RWPE2 (cell line): ENCODE measurements at regions not wholly inside any gene's neighbourhood (a gene's known extent, or its start where the extent isn't known, plus 50 kb on each side); places are given as distances from the start of the nearest gene placed in this dataset.

Experiments used
- ATAC-seq: fragments of 200-7000 bp; cut with Tn5 transposase; 3 replicates; pipeline ENCODE4 v1.9.1; 2021; ENCODE audit warnings: low read depth
- DNase-seq: peaks from one replicate; pipeline ENCODE4 v3.0.0-alpha.2; 2020; ENCODE audit warnings: low spot score
- H3K27ac ChIP-seq: fragments of 450-650 bp; 2 replicates; pipeline ENCODE4 v1.5.1; 2017; ENCODE audit warnings: mild to moderate bottlenecking; ENCODE audit not compliant: poor library complexity, severe bottlenecking
- H3K27me3 ChIP-seq: fragments of 250-450 bp; sonication (Bioruptor Pico); 2 replicates; pipeline ENCODE4 v1.5.1; 2021; ENCODE audit warnings: mild to moderate bottlenecking, moderate library complexity; ENCODE audit not compliant: insufficient read depth, poor library complexity, severe bottlenecking
- H3K36me3 ChIP-seq: fragments of 250-450 bp; sonication (Bioruptor Pico); 2 replicates; pipeline ENCODE4 v1.5.1; 2020; ENCODE audit warnings: low read depth, mild to moderate bottlenecking, moderate library complexity
- H3K4me1 ChIP-seq: fragments of 250-450 bp; sonication (Bioruptor Pico); 2 replicates; pipeline ENCODE4 v1.5.1; 2021; ENCODE audit warnings: mild to moderate bottlenecking, moderate library complexity; ENCODE audit not compliant: insufficient read depth, poor library complexity, severe bottlenecking
- H3K4me3 ChIP-seq: fragments of 250-450 bp; sonication (Bioruptor Pico); 2 replicates; pipeline ENCODE4 v1.5.1; 2021; ENCODE audit warnings: mild to moderate bottlenecking, moderate library complexity; ENCODE audit not compliant: severe bottlenecking
- H3K9me3 ChIP-seq: fragments of 250-450 bp; sonication (Bioruptor Pico); 2 replicates; pipeline ENCODE4 v1.5.1; 2021; ENCODE audit warnings: mild to moderate bottlenecking, moderate library complexity; ENCODE audit not compliant: severe bottlenecking
- TF ChIP-seq, protein P1 (sequence below): fragments of 450-650 bp; IDR thresholded peaks from one replicate; pipeline ENCODE4 v1.5.1; 2017; ENCODE audit warnings: mild to moderate bottlenecking, moderate library complexity; ENCODE audit not compliant: poor library complexity, severe bottlenecking

DNA sequence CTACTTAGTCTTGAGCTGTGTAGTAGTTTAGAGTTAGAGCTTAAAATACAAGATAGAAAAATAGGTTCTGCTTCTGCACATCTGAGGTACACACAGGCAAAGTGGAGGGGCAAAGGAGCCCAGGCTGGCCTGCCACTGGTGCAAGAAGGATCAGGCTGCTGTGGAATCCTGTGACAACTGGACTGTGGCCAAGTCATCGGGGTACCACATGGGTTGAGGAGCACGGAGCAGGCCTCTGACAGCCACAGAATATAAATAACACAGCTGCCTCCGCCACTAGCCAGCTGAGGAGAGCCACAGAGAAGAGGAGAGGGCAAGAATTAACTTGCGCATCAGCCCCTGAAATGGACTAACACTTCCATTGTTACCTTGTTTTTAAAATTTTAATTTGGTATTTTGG, 206.0 kb upstream of the MARCKS start:
- no peak for DNase-seq
- peaks cover 41% of the 10 kb centered on the region for H3K4me1 ChIP-seq
- TF ChIP-seq, protein P1, sequence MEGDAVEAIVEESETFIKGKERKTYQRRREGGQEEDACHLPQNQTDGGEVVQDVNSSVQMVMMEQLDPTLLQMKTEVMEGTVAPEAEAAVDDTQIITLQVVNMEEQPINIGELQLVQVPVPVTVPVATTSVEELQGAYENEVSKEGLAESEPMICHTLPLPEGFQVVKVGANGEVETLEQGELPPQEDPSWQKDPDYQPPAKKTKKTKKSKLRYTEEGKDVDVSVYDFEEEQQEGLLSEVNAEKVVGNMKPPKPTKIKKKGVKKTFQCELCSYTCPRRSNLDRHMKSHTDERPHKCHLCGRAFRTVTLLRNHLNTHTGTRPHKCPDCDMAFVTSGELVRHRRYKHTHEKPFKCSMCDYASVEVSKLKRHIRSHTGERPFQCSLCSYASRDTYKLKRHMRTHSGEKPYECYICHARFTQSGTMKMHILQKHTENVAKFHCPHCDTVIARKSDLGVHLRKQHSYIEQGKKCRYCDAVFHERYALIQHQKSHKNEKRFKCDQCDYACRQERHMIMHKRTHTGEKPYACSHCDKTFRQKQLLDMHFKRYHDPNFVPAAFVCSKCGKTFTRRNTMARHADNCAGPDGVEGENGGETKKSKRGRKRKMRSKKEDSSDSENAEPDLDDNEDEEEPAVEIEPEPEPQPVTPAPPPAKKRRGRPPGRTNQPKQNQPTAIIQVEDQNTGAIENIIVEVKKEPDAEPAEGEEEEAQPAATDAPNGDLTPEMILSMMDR, result no peak
- no peak overlapping the region for H3K4me3 ChIP-seq
- no peaks in the 10 kb centered on the region for H3K9me3 ChIP-seq
- H3K36me3 ChIP-seq, result no peaks in the 10 kb centered on the region
- no peak overlapping the region for H3K27ac ChIP-seq
- no peaks in the 10 kb centered on the region for H3K27me3 ChIP-seq
- no peak for ATAC-seq

DNA sequence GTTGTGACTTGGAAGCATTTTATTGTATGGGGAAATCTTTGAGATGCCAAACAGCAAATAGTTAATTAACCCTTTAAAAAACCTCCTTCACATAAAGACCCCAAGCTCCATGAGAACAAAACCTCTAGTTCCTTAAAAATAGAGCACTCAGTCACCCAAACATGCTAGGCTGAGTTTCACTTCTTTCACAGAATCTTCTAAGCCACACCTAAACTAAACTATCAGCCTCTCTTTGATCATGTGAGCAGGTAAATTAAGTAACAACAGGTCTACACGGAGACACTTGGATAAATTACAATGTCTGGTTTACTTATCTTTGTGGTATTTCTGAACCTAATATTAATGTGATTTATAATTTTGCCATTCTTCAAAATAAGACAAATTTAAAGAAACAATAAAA, 205.2 kb upstream of the MARCKS start:
- DNase-seq (no peak), ATAC-seq (no peak)
- Histone ChIP-seq H3K27me3 (no peaks in the 10 kb centered on the region), H3K9me3 (no peaks in the 10 kb centered on the region), H3K27ac (no peak overlapping the region), H3K36me3 (no peaks in the 10 kb centered on the region), H3K4me3 (no peak overlapping the region), H3K4me1 (peaks cover 40% of the 10 kb centered on the region)
- TF ChIP-seq, protein P1, result no peak

DNA sequence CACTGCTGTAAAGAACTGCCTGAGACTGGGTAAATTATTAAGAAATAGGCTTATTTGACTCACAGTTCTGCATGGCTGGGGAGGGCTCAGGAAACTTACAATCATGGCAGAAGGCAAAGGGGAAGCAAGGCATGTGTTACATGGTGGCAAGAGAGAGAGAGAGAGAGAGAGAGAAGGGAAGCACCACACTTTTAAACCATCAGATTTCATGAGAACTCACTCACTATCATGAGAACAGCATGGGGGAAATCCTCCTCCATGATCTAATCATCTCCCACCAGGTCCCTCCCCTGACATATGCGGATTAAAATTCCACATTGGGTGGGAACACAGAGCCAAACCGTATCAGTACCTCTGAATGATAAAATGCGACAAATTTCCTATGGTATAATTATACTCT, 203.9 kb upstream of the MARCKS start:
- Histone ChIP-seq H3K27ac (peak overlapping the region; percentile 76), H3K4me1 (peaks cover 40% of the 10 kb centered on the region), H3K36me3 (no peaks in the 10 kb centered on the region), H3K27me3 (no peaks in the 10 kb centered on the region), H3K9me3 (no peaks in the 10 kb centered on the region), H3K4me3 (no peak overlapping the region)
- ATAC-seq (no peak), DNase-seq (no peak)
- TF ChIP-seq, protein P1, result no peak

DNA sequence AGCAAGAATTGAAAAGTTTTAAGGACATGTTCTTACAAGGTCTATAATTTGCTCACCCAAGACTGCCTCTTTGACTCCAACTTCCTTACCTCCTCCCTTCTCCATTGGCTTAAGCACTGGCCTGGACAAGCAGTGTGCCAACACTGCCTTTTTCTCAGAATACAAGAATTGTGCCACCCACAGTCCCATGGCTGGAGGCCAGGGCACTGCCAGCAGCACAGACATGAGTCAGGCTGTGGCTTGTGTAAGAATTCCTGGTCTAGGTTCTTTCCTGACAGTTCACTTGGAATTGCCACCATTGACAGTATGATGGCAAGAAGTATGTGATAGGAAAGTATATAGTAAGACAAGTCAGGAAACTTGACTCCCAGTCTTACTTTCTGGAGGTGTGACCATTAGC, 202.7 kb upstream of the MARCKS start:
- peak overlapping the region; percentile 76 for H3K27ac ChIP-seq
- ATAC-seq, result peak; percentile 96

DNA sequence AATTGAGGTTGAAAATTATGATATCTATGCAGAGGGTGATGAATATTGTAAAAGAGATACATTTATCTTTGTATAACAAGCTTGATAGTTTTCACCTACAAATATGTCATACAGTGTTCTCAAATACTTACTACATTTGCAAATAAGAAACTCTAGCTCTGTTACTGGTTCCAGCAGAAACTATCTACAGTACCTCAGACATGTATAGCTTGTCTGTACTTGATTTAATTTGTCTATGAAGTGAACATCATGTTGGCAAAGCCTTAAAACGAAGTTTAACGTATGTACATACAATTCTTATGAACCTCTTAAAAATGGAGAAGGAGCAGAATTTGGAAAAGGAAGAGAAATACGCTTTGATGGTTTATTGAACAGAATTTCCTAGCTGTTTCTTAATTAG, 201.4 kb upstream of the MARCKS start:
- no peaks in the 10 kb centered on the region for H3K9me3 ChIP-seq
- no peak for DNase-seq
- TF ChIP-seq, protein P1, result no peak

More for the DNA sequence above, 202.7 kb upstream of the MARCKS start:
- Histone ChIP-seq H3K36me3 (no peaks in the 10 kb centered on the region), H3K4me3 (no peak overlapping the region), H3K9me3 (no peaks in the 10 kb centered on the region), H3K27me3 (no peaks in the 10 kb centered on the region), H3K4me1 (peaks cover 33% of the 10 kb centered on the region)
- DNase-seq, result peak; percentile 94
- TF ChIP-seq, protein P1, result no peak

More for the DNA sequence above, 201.4 kb upstream of the MARCKS start:
- Histone ChIP-seq H3K4me3 (no peak overlapping the region), H3K36me3 (no peaks in the 10 kb centered on the region), H3K27me3 (no peaks in the 10 kb centered on the region), H3K4me1 (peaks cover 24% of the 10 kb centered on the region), H3K27ac (peak overlapping the region; percentile 76)
- no peak for ATAC-seq
